Stimulated activated CD8-positive, alpha-beta memory T cell treated with anti-CD3 and anti-CD28 coated beads, Interleukin-7, amount 100 ng/mL, for 48 hours (primary cell): ENCODE measurements at regions not wholly inside any gene's neighbourhood (a gene's known extent, or its start where the extent isn't known, plus 50 kb on each side); places are given as distances from the start of the nearest gene placed in this dataset.

ENCODE experiments used
- DNase-seq, 2 donors: peaks; one replicate each; pipeline ENCODE4 v3.0.0-alpha.2; 2020; ENCODE audit warnings: low read depth in 1 of 2; ENCODE audit errors: extremely low read depth in 1 of 2

DNA sequence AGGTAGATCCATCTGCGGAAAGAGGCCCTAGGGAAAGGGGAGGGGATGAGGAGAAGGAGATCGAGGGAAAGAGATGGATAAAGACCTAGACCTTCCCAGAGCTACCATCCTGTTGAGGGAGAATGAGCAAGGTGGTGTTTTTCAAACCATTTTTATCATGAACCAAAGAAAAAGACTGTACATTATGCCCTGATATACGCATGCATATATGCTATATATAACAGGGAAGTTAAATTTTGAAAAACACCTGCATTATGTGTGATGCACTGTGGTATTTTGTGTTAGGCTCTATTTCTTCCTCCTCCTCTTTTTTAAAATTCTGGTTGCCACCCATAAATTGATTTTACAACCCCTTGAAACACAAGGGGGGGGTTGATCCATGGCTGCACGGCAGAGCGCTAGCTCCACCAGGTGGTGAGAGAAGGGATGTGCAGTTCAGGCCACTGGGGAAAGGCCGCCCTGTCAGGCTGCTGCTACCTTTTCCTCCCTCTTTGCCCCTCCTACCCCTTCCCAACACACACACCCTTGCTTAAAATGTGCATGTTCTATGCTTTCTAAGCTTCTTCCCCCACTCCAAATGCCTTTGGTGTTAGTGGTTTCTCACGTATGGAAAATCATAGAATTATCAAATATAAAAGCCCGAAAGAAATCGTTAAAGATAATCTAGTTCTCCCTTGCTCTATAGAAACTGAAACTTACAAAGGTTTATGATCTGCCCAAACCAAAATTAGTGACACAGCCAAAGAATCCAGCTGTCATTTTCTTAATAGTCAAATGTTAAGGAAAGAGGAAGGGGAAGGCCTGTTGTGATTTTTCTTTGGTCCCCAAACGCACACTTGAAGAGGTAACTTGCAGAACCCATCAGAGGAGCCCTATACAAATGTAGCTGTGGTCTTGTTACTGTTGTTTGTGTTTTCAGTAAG lies 262.0 kb upstream of the UMPS start:
- no peak for DNase-seq

DNA sequence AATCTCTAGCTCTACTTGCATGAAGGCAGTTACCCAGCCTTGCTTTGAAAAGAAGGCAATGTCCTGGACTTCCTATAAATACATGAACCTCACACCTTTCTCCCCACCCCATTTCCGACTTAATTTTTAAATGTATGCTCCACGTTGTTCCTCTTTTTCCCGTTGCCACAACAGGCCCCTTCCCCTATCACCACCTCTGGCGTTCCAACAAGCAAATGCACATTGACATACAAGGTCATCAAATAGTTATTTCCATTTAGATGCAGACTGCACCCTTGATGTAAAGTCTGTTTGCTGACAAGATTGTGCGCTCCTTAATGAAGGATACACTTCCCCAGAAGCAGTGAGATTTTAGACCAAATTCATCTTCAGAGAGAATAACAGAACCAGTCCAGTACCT lies 260.7 kb upstream of the UMPS start:
- DNase-seq = no peak

DNA sequence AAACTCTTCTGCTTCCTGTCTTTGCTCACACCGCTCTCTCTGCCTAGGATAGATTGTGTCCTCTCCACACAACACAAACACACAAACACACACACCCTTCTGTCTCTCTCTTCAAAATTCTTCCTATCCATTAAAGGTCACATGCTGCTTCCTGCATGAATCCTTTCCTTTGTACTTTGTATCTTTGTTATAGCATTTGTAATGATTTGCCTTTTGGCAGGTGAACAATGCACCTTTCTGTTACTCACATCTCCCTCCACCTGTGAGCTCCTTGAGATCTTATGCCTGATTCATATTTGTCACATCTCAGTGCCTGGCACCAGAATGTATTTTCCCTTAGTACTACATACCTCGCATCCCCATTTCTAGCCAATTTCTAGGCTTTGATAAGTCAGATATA lies 251.4 kb upstream of the UMPS start:
- no peak for DNase-seq

DNA sequence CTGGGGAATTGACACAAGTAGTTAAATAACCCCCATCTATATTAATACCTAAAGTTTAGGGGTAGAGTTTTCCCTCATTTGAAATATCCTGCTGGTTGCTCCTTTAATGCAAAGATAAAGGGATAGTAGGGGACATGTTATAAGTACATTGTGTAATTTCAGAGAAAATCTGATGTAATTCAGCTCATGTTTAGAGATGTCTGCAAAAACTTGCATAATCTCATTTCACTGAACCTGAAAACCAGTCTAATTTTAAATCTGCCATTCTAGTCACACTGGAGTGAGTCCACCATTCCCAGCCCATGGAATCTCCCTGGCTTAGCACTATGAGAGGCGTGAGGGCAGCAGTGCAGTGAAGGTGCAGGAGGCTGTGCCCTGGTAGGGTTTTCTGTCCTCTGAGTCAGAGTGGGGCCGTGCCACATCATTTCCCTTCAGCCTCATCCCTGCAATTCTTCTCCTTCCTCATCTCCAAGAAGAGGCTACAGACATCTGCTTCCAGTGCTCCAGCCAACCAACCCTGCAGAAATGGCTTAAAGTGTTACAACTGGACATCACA lies 246.3 kb upstream of the UMPS start:
- DNase-seq = no peak

GRCh38 chr3:124486324-124486723 lies 243.9 kb upstream of the UMPS start:
- no peak for DNase-seq

DNA sequence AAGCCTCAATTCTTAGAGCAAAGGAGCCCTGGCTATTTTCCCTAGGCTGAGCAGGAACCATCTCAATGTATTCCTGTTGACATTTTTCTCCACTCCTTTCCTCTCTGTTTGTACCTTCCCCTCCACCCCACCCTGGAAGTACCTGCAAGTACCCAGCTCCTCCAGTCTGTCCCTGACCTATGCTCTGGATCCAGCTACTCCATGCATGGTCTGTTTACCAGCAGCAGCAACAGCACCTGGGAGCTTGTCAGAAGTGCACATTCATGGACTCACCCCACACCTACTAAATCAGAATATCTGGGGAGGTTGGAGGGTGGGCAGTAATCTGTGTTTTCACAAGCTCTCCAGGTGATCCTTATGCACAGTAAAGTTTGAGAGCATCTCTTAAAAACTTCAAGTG lies 240.7 kb upstream of the UMPS start:
- DNase-seq = no peak

GRCh38 chr3:124491098-124491497 lies 239.2 kb upstream of the UMPS start:
- no peak for DNase-seq

GRCh38 chr3:124491875-124492274 lies 238.4 kb upstream of the UMPS start:
- no peak for DNase-seq

DNA sequence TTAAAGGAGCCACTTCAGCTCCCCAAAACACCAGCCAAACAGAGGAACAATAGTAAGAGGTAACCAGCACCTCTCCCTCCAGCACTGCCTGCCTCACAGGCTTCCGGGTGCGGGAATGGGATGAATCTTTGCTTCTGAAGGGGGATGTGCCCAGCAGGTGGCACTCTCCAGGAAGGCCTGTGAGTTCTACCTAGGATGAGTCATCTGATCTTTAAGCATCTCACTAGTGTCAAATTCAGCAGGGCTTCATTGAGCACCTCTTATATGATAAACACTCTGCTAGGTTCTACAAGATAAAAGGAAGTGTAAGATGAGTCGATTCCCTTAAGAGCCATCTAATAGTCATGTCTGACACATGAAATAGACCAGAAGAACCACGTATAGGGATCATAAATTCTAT lies 237.4 kb upstream of the UMPS start:
- no peak for DNase-seq

DNA sequence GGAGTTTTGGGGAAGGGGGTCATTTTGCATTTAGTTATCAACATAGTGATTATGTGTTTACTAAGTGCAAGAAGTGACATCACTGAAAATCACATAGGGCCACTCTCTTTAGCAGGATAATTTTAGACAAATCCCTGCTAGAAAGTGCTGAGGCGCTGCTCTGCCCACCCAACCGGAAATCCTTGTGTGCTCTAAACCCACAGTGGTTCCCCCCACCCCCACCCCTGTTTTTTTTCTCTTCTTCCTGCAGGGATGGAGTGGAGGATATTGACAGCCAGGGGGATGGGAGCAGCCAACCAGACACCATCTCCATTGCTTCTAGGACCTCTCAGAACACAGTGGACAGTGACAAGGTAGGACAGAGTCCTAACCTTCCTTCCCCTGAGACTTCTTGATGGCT lies 234.2 kb upstream of the UMPS start:
- DNase-seq = no peak

GRCh38 chr3:124497487-124497886 lies 232.8 kb upstream of the UMPS start:
- DNase-seq = no peak

DNA sequence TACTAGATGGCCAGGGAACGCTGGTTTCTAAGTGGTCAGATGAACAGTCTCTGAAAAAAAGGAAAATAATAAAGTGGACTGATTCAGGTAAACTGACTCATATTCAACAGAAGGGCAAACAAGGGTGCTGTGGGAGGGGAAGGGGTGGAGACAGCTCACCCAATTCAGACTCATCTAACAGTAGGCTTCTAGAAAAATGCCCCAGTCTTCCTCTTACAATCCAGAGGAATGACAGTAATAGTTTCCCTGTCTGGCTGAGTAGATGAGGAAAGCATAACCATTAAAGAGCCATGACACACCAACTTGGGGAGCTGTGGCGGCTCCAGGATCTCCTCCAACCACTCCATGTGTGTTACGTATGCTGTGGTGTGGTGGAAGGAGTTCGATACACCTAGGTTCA lies 231.4 kb upstream of the UMPS start:
- DNase-seq = no peak

DNA sequence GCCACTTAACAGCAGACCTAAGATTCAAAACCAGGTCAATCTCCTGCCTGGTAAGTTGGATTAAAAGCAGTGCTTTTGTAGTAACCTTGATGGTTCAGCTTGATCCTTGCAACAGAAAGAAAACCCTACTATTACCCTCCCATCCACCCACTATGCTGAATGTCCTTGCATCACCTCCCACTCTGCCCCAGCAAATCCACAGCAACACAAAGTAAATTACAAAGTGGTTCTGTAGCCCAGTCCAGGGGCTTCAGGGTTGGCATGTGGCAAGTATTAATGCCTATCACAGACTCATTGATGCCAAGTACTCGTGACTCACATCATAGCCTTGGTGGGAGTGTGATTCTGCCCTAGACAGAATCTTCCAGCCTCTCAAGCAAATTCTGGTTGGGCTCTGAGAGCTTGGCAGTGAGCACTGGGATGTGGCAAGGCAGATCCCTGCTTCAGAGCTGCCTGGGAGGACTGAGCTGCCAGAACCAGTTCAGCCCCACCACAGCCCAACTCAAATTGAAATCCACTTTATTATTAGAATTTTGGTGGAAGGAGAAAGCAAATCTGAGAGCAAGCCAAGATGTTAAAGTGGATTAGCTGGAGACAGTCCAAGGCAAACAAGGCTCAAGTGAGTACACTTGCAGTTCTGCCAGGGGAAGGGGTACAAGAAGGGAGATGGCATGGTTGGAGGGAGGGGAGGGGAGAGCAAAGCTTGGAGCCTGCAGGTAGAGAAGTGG lies 225.8 kb upstream of the UMPS start:
- no peak for DNase-seq

DNA sequence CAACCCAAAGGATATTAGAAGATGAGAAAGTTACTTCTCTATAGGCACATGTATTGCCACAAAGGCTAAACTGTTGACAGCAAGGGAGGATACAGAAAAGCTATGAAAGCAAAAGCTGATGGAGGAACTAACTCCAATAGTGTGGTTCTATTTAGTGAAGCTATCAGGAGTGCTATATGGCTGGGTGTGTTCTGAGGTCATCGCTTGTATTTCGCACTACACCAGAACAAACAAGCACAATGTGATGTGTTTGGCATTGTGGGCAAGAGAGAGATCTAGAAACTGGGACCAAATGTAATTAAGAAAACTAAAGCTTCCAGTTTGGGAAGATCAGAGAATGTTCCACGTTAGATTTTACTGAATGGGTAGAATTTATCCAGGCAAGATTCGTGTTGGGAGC lies 220.4 kb upstream of the UMPS start:
- DNase-seq = no peak

DNA sequence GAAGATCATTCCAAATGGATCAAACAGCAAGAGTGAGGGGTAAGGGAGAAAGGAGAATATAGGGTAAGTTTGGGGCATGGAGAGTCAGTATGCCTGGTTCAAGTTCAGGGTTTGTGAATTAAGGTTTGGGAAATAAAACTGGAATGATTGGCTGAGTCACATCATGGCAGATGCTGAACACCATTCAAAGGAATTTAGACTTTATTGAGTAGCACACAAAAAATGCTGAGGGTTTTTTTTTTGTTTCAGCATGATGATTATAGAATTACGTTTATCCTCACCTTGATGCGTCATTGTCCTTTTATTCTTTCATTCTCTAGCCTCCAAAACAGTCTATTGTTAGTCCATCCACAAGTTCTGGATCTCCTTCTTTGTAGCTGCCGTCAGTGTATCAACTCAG lies 220.0 kb upstream of the UMPS start:
- no peak for DNase-seq

- no peak for DNase-seq
Measured at GRCh38 chr3:124512881-124513609, 217.2 kb upstream of the UMPS start.

GRCh38 chr3:124513610-124513997 lies 216.6 kb upstream of the UMPS start:
- DNase-seq = no peak

- DNase-seq = no peak
Measured at GRCh38 chr3:124514683-124515082, 215.6 kb upstream of the UMPS start.

- DNase-seq = no peak
Measured at GRCh38 chr3:124516333-124516732, 213.9 kb upstream of the UMPS start.

DNA sequence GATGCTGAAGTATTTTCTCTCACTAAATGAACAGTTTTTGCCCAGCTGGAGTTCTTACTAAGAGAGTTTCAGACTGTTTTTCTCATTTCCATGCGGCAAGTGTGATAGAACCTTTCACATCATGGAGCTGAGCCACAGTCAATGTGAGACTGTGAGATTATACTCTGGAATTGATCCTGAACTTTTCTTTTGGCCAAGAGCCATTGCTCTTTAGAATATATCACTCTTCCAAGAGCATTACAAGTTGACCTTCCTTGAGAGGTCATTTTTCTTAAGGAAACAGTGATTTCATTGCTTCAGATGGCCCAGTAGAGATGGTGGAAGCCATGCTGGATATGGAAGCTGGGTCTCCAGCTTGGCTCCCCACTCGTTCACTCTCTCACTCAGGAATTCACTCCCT lies 212.9 kb upstream of the UMPS start:
- no peak for DNase-seq

- DNase-seq = no peak
Measured at GRCh38 chr3:124518350-124518749, 211.9 kb upstream of the UMPS start.
